ENCODE measurements at regions not wholly inside any gene's neighbourhood (a gene's known extent, or its start where the extent isn't known, plus 50 kb on each side); places are given as distances from the start of the nearest gene placed in this dataset.

- TF ChIP-seq POLR2AphosphoS5 (IDR thresholded peaks at IDR 0.05; ENCODE audit: low read depth, low read length) = no peak
- no peak for TF ChIP-seq CREB1 (IDR thresholded peaks at IDR 0.05)
- no peak for TF ChIP-seq JUND (IDR thresholded peaks at IDR 0.05; ENCODE audit: low read length)
- no peak for TF ChIP-seq EZH2 (IDR thresholded peaks at IDR 0.05; ENCODE audit: low read depth, low read length, severe bottlenecking)
These were observed 775.4 kb downstream of the TYW1 start (continued) for GRCh38 chr7:67771846-67772605.

All from H1 (cell line).